ENCODE measurements at regions not wholly inside any gene's neighbourhood (a gene's known extent, or its start where the extent isn't known, plus 50 kb on each side); places are given as distances from the start of the nearest gene placed in this dataset.

DNA sequence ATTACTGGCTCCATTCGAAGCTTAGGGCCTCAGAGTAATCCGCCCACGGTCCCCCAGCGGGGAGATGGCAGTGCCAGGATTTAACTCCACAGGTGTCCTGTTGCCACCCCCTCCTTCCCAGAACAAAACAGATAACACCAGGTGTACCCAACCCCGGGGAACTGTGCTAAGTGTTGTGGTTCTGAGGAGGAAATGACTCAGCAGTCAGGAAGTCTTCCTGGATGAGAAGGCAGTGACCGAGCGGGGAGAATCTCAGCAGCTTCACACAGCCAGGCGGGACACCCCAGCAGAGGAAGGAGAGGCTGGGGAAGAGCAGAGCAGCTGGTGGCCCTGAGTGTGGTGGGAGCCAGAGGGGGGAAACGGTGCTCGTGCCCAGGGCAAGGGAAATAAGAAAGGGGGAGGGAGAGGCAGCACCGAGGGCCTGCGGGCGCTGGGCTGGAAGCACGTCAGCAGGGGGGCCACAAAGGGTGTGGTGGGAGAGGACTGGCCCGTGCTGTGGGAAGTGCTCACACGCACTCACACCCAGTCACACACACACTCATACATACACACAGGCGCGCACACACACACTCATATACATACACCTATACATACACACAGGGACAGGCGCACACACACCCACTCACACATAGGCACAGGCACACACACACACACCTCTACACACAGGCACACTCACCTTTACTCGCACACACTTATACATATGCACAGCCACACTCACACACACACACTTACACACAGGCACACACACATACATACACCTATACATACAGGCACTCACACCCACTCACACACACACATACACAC, 59.8 kb upstream of the CHST15 start:
- Mint-ChIP-seq H3K4me3 (no peak overlapping the region), H3K4me1 (ENCODE audit: low read depth) (peaks cover 4% of the 10 kb centered on the region), H3K27me3 (peaks cover 12% of the 10 kb centered on the region), H3K27ac (no peak overlapping the region), H3K36me3 (ENCODE audit: low read depth) (no peaks in the 10 kb centered on the region), H3K9me3 (peaks cover 2% of the 10 kb centered on the region)
- ATAC-seq (peak; percentile 87), DNase-seq (peak; percentile 74)
- POLR2A ChIA-PET = no interaction called here
- TF ChIP-seq, protein P1, sequence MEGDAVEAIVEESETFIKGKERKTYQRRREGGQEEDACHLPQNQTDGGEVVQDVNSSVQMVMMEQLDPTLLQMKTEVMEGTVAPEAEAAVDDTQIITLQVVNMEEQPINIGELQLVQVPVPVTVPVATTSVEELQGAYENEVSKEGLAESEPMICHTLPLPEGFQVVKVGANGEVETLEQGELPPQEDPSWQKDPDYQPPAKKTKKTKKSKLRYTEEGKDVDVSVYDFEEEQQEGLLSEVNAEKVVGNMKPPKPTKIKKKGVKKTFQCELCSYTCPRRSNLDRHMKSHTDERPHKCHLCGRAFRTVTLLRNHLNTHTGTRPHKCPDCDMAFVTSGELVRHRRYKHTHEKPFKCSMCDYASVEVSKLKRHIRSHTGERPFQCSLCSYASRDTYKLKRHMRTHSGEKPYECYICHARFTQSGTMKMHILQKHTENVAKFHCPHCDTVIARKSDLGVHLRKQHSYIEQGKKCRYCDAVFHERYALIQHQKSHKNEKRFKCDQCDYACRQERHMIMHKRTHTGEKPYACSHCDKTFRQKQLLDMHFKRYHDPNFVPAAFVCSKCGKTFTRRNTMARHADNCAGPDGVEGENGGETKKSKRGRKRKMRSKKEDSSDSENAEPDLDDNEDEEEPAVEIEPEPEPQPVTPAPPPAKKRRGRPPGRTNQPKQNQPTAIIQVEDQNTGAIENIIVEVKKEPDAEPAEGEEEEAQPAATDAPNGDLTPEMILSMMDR (IDR thresholded peaks at IDR 0.05) = no peak
- CTCF ChIA-PET = interaction anchor here (0.8 to 1.7 kb wide), 4 partner anchors 27 to 236 kb away, joined by 3 to 5 read pairs (median 4); no protein-coding TSS in a partner anchor
- intact Hi-C loops (cut with micrococcal nuclease) = no loop called here

DNA sequence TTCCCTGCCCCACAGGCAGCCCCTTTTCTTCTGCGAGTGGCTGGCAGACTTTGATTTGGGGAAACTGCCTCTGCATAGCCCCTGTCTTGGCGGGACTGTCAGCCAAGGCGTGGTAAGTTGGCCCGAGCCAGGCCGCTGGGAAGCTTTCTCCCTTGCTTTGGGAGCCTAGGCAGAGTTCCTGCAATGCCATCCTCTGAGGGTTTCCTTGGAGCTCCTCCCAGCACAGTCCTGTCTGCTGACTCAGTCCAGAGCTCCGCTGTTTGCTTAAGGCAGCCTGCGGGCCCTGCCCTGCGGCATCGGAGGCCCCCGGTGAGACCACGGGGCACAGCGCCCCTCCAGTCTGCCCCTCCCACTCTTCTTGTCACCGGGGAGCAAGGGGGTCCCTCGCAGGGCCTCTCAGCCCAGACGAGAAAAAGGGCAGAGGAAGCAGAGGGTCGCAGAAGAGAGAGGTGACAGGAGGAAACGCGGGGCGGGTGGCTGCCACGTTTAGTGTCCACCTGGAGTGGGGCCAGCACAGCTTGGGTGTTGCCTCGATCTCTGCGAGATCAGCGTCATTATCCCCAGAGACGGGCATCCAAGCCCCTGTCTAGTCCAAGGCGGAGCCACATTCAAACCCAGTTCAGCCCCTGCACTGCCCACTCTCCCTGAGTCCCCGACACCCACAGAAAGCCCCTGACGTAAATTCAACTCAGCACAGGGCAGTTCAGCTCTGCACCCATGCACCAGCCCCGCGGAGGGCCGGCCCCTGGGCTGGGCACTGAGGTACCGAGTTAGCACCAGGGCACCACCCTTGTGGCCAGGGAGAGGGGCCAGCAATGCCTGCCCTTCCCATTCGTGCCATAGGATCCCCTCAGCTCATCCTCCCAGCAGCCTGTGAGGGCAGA, 59.0 kb upstream of the CHST15 start:
- ATAC-seq (peak; percentile 28), DNase-seq (peak; percentile 15)
- H3K36me3 Mint-ChIP-seq (ENCODE audit: low read depth) = no peaks in the 10 kb centered on the region
- no peak overlapping the region for H3K4me3 Mint-ChIP-seq
- POLR2A ChIA-PET = no interaction called here
- intact Hi-C loops (cut with micrococcal nuclease) = no loop called here
- TF ChIP-seq, protein P1 (IDR thresholded peaks at IDR 0.05) = no peak
- no peak overlapping the region for H3K27ac Mint-ChIP-seq
- H3K4me1 Mint-ChIP-seq (ENCODE audit: low read depth) = peaks cover 4% of the 10 kb centered on the region
- H3K27me3 Mint-ChIP-seq = peaks cover 12% of the 10 kb centered on the region
- CTCF ChIA-PET = interaction anchor here (0.8 to 1.7 kb wide), 5 partner anchors 26 to 237 kb away, joined by 3 to 5 read pairs (median 4); no protein-coding TSS in a partner anchor
- H3K9me3 Mint-ChIP-seq = peaks cover 2% of the 10 kb centered on the region

DNA sequence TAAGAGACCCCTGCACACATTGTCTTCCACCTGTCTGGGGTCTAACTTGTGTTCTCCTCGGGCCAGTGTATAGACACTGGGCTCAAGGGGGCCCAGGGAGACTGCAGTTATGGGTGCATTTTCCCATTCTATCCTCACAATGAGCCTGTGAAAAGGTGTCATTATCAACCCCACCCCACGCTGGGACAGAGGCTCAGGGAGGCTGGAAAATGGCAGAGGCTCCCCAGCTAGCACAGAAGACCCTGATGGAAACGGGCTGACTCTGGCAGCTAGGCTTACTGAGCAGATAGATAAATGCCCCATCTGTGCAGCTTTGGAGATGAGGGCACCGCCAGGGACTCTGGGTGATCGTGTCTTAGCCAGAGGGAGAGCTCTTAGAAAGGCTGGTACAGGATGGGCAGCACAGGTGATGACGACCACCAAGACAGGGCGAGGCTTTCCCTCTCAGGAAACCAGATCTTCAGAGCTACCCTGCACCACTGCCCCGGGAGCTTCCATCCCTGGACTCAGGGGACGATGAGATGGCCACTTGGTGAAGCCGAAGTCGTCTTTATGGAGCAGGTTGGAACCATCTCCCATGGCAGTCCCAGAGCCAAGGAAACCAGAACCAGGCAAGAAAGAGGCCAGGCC, 58.2 kb upstream of the CHST15 start:
- ChIA-PET CTCF (interaction anchor here (1.1 kb wide), 1 partner anchor 41 kb away, joined by 4 read pairs; no protein-coding TSS in a partner anchor), POLR2A (no interaction called here)
- Mint-ChIP-seq H3K36me3 (ENCODE audit: low read depth) (no peaks in the 10 kb centered on the region), H3K27ac (no peak overlapping the region), H3K4me1 (ENCODE audit: low read depth) (peaks cover 4% of the 10 kb centered on the region), H3K9me3 (peaks cover 2% of the 10 kb centered on the region), H3K4me3 (no peak overlapping the region), H3K27me3 (peaks cover 12% of the 10 kb centered on the region)
- TF ChIP-seq, protein P1 (IDR thresholded peaks at IDR 0.05) = no peak
- ATAC-seq = no peak
- DNase-seq = no peak
- intact Hi-C loops (cut with micrococcal nuclease) = no loop called here

DNA sequence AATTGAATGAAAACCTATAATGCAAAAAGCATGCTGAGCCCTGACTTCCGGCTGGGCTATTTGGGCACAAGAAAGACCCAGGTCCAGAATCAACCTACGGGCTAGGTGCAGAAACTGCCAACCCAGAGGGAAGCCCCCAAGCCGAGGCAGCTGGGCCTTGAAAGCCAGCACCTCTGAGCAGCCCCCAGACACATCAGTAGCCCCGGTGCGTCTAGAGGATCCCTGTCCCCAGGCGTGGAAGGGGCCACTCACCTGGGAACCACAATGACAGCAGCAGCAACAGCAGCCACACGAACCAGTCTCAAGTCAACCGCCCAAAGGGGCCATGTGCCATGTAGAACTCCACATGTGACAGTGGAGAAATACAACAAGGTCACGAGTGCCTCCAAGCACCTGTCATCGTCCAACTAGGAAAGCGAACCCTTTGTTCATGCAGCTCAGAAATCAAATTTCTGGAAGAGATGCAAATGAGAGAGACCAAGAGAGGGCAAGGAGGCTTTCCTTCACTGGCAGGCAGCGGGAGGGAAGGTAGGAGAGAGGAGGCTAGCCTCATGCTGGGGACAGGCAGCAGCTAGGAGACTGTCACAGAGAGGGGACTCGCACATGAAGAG, 57.5 kb upstream of the CHST15 start:
- Mint-ChIP-seq H3K27me3 (peaks cover 12% of the 10 kb centered on the region), H3K4me3 (no peak overlapping the region), H3K4me1 (ENCODE audit: low read depth) (peaks cover 4% of the 10 kb centered on the region), H3K27ac (no peak overlapping the region), H3K36me3 (ENCODE audit: low read depth) (no peaks in the 10 kb centered on the region), H3K9me3 (peaks cover 2% of the 10 kb centered on the region)
- ChIA-PET POLR2A (interaction anchor here (0.6 kb wide), 1 partner anchor 184 kb away, joined by 3 read pairs; no protein-coding TSS in a partner anchor), CTCF (no interaction called here)
- intact Hi-C loops (cut with micrococcal nuclease) = no loop called here
- ATAC-seq = no peak
- DNase-seq = no peak
- TF ChIP-seq, protein P1 (IDR thresholded peaks at IDR 0.05) = no peak

All from activated CD8-positive, alpha-beta T cell treated with anti-CD3 and anti-CD28 coated beads for 36 hours (primary cell).